Right renal cortex interstitium (tissue), 3 donors: ENCODE measurements at regions not wholly inside any gene's neighbourhood (a gene's known extent, or its start where the extent isn't known, plus 50 kb on each side); places are given as distances from the start of the nearest gene placed in this dataset.
"Not testable (repeated sequence)": the region's sequence is repeated elsewhere in the genome, so short reads cannot be mapped to it uniquely, and the experiment has no call there.

ENCODE experiments used
- DNase-seq, 3 donors: peaks; one replicate each; pipeline ENCODE4 v3.0.0-alpha.2; 2013; ENCODE audit warnings: low read depth in 3 of 3, low spot score in 2 of 3

GRCh38 chr4:58075724-58076123 lies 965.5 kb upstream of the IGFBP7 start:
- no peak for DNase-seq

- no peak for DNase-seq
These were observed 964.2 kb upstream of the IGFBP7 start for GRCh38 chr4:58074382-58074781.

- DNase-seq: peak in 2 of 3 donors; percentile 21 to 44
These were observed 960.5 kb upstream of the IGFBP7 start for GRCh38 chr4:58070726-58071125.

GRCh38 chr4:58064653-58065052 lies 954.5 kb upstream of the IGFBP7 start:
- no peak for DNase-seq

- DNase-seq: no peak
These were observed 953.4 kb upstream of the IGFBP7 start for GRCh38 chr4:58063404-58064160.

- no peak for DNase-seq
These were observed 951.8 kb upstream of the IGFBP7 start for GRCh38 chr4:58061967-58062366.

- DNase-seq: no peak
These were observed 940.3 kb upstream of the IGFBP7 start for GRCh38 chr4:58050439-58050838.

- no peak for DNase-seq
These were observed 938.3 kb upstream of the IGFBP7 start for GRCh38 chr4:58048491-58048890.

GRCh38 chr4:58042176-58042575 lies 932.0 kb upstream of the IGFBP7 start:
- no peak for DNase-seq

- no peak for DNase-seq
These were observed 883.8 kb upstream of the IGFBP7 start for GRCh38 chr4:57993944-57994343.

GRCh38 chr4:57989430-57989829 lies 879.2 kb upstream of the IGFBP7 start:
- no peak for DNase-seq

GRCh38 chr4:57985161-57985560 lies 875.0 kb upstream of the IGFBP7 start:
- no peak for DNase-seq

GRCh38 chr4:57981123-57981522 lies 870.9 kb upstream of the IGFBP7 start:
- no peak for DNase-seq

GRCh38 chr4:57974821-57975220 lies 864.6 kb upstream of the IGFBP7 start:
- DNase-seq: no peak

- no peak for DNase-seq
These were observed 863.6 kb upstream of the IGFBP7 start for GRCh38 chr4:57973819-57974218.

GRCh38 chr4:57971261-57971660 lies 861.1 kb upstream of the IGFBP7 start:
- no peak for DNase-seq

GRCh38 chr4:57966987-57967760 lies 857.0 kb upstream of the IGFBP7 start:
- DNase-seq: no peak

- DNase-seq: not testable (repeated sequence)
These were observed 855.2 kb upstream of the IGFBP7 start for GRCh38 chr4:57965431-57965830.

- DNase-seq: no peak
These were observed 835.1 kb upstream of the IGFBP7 start for GRCh38 chr4:57945298-57945697.

GRCh38 chr4:57943682-57944081 lies 833.5 kb upstream of the IGFBP7 start:
- no peak for DNase-seq

- DNase-seq: not testable (repeated sequence)
These were observed 827.1 kb upstream of the IGFBP7 start for GRCh38 chr4:57937326-57937725.

- no peak for DNase-seq
These were observed 816.1 kb upstream of the IGFBP7 start for GRCh38 chr4:57926311-57926710.
